ENCODE measurements at regions not wholly inside any gene's neighbourhood (a gene's known extent, or its start where the extent isn't known, plus 50 kb on each side); places are given as distances from the start of the nearest gene placed in this dataset.
A peak's percentile ranks its signal among the peaks of the same experiment; 100 is the strongest.

DNA sequence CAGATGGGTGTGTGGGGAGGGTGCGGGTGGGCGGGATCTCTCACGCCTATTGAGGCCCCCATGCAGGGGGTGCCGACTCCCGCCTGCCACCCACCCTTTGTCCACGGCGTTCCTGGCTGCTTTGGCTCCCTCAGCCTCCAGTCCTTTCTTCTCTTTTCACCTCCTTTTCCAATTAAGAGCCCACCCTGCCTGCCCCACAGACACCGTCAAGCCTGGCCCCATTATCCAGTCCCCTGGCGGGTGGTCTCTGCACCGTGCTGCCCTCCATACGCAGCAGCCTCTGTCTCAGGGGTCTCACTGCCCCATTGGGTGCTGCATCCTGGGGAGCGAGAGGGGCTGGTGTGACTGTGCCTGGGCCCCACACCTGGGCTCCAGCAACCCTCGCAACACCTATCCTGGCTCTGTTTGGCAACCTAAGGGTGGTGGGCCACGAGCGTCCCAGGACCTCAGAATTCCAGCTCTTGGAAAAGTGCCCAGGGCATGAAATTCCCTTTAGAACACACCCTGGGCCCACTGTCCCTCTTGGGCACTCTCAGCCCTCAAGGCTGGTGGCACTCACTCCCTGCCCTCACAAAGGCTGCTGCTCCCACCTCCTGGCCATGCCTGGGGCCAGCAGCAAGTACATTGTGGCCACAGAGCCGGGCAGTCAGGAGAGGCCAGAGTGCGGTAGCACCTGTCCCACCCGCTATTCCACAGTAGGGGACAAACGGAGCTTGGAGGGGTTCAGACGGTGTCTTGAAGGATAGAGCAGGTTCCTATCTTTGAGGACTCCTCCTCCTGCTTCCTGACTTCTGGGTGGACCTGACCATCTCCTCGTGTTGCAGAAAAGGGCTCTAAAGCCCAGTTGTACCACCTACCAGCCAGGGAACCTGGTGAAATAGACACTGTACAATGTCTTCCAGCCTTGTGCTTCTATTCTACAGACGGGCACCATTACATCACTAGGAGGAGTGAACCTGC, 114.1 kb downstream of the KIF26A start:
- Histone ChIP-seq H3K4me1 (no peaks in the 10 kb centered on the region), H3K36me3 (no peaks in the 10 kb centered on the region), H3K27ac (no peak overlapping the region), H3K27me3 (peaks cover 0 to 4% (median 0%) of the 10 kb centered on the region in 7 donors), H3K9me3 (no peaks in the 10 kb centered on the region), H3K4me3 (no peak overlapping the region)
- TF ChIP-seq, protein P1, sequence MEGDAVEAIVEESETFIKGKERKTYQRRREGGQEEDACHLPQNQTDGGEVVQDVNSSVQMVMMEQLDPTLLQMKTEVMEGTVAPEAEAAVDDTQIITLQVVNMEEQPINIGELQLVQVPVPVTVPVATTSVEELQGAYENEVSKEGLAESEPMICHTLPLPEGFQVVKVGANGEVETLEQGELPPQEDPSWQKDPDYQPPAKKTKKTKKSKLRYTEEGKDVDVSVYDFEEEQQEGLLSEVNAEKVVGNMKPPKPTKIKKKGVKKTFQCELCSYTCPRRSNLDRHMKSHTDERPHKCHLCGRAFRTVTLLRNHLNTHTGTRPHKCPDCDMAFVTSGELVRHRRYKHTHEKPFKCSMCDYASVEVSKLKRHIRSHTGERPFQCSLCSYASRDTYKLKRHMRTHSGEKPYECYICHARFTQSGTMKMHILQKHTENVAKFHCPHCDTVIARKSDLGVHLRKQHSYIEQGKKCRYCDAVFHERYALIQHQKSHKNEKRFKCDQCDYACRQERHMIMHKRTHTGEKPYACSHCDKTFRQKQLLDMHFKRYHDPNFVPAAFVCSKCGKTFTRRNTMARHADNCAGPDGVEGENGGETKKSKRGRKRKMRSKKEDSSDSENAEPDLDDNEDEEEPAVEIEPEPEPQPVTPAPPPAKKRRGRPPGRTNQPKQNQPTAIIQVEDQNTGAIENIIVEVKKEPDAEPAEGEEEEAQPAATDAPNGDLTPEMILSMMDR (IDR thresholded peaks at IDR 0.05) = no peak
- no peak for DNase-seq
- intact Hi-C loops (cut with DNase I) = no loop called here
- WGBS, 2 donors = 86 to 87% methylated on average over 22 of the region's 22 CpGs
- ATAC-seq = no peak

DNA sequence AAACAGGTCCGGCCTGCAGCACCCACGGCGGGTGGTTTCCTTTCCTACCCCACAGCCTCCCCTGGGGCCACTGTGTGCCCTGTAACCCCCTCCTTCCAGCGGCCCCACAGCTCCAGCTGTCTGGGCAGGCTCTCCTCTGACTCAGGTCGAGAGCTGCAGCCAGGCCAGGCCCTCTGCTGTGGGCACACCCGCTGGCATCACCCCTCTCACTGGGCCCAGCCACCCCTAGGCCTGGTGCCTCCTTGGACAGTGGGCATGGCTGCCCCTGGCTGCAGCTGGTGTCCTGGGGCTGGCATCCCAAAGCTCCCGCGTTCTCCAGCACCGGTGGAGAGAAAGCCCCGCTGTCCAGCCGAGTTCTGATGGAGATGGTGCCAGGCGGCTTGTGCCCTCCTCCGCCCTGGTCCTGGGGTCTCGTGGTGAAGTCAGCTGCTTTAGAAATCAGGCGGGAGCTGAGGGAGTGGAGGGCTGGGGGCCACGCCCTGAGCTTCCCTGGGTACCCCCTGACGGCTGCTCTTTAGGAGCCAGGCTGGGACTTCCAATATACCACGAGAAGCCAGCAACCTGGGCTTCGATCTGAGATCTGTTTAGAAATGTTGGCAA, 114.9 kb downstream of the KIF26A start:
- ATAC-seq (no peak), DNase-seq (peak in 1 of 2 donors; percentile 14)
- Histone ChIP-seq H3K27ac (no peak overlapping the region), H3K4me1 (no peaks in the 10 kb centered on the region), H3K9me3 (no peaks in the 10 kb centered on the region), H3K27me3 (peaks cover 0 to 4% (median 0%) of the 10 kb centered on the region in 7 donors), H3K36me3 (no peaks in the 10 kb centered on the region), H3K4me3 (no peak overlapping the region)
- intact Hi-C loops (cut with DNase I) = no loop called here
- TF ChIP-seq, protein P1 (IDR thresholded peaks at IDR 0.05) = no peak
- WGBS, 2 donors = 85 to 88% methylated on average over 19 of the region's 19 CpGs

DNA sequence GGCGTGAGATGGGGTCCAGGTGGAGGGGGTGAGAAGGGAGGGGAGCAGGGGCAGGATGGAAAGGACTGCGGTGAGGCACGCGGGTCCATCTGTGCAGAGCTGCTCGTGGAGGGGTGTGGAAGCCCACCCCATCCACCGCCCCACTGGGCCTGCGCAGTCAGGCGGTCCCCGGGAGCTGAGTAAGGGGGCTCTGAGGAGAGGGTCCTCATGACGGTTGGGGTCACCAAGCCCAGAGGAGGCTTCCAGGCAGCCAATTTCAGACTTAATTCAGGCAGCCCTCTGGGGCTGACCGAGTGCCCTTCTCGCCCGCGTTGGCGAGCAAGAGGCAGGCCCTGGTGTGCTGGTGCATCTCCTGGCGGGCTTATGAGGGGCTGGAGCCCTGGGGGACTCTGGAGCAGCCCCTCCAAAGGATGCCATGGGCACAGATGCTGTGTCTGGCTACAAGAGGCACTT, 115.5 kb downstream of the KIF26A start:
- ATAC-seq (no peak), DNase-seq (no peak)
- Histone ChIP-seq H3K36me3 (no peaks in the 10 kb centered on the region), H3K9me3 (peaks cover 0 to under 1% (median 0%) of the 10 kb centered on the region in 11 donors), H3K27me3 (peaks cover 0 to 4% (median 0%) of the 10 kb centered on the region in 7 donors), H3K27ac (no peak overlapping the region), H3K4me3 (no peak overlapping the region), H3K4me1 (no peaks in the 10 kb centered on the region)
- 73 to 78% methylated on average over 16 of the region's 16 CpGs for WGBS, 2 donors
- intact Hi-C loops (cut with DNase I) = no loop called here
- TF ChIP-seq, protein P1 (IDR thresholded peaks at IDR 0.05) = no peak

DNA sequence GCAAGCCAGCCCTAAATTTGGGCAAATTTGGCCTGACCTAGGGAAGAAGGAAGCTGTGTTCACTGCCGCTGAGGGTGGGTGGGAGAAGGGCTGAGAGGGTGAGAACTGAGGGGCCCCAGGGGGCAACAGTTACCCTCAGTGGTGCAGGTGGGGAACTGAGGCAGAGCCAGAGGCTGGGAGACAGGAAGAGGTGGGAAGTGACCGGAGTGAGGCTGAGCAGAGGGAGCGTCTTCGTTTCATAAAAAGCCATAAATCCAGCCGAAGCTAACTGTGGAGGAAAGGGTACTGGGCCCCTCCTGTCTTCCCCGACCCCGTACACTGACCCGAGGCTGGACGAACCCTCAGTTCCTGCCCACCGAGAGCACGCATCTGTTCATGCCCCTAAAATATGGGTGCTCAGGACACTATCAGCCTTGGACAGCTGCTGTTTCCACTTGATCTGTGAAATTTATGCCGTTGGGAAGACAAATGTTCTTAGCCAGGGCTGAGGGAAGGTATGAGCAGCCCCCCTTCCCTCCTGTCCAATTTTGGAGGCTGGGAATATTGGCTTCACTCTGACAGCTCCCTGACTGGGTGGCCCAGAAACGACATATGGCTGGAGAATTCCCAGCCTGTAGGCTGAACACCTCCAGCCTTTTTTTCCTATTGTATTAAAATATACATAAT, 116.5 kb downstream of the KIF26A start:
- Histone ChIP-seq H3K27me3 (peaks cover 0 to 4% (median 0%) of the 10 kb centered on the region in 7 donors), H3K27ac (no peak overlapping the region), H3K9me3 (peaks cover 0 to 10% (median 0%) of the 10 kb centered on the region in 11 donors), H3K4me3 (no peak overlapping the region), H3K4me1 (no peaks in the 10 kb centered on the region), H3K36me3 (no peaks in the 10 kb centered on the region)
- WGBS, 2 donors = 68 to 71% methylated on average over 13 of the region's 13 CpGs
- intact Hi-C loops (cut with DNase I) = no loop called here
- no peak for DNase-seq
- ATAC-seq = peak in 1 of 8 donors; percentile 20
- TF ChIP-seq, protein P1 (IDR thresholded peaks at IDR 0.05) = no peak

All from heart right ventricle (tissue), 16 donors.